Central memory CD4-positive, alpha-beta T cell (primary cell): ENCODE measurements at regions not wholly inside any gene's neighbourhood (a gene's known extent, or its start where the extent isn't known, plus 50 kb on each side); places are given as distances from the start of the nearest gene placed in this dataset.
"Not testable (repeated sequence)": the region's sequence is repeated elsewhere in the genome, so short reads cannot be mapped to it uniquely, and the experiment has no call there.

Source experiments
- DNase-seq: peaks from one replicate; pipeline ENCODE4 v3.0.0; 2022

DNA sequence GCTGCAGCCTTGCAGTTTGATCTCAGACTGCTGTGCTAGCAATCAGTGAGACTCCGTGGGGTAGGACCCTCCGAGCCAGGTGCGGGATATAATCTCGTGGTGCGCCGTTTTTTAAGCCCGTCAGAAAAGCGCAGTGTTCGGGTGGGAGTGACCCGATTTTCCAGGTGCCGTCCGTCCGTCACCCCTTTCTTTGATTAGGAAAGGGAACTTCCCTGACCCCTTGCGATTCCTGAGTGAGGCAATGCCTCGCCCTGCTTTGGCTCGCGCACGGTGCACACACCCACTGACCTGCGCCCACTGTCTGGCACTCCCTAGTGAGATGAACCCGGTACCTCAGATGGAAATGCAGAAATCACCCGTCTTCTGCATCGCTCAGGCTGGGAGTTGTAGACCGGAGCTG lies 203.2 kb downstream of the SNCAIP start:
- not testable (repeated sequence) for DNase-seq

DNA sequence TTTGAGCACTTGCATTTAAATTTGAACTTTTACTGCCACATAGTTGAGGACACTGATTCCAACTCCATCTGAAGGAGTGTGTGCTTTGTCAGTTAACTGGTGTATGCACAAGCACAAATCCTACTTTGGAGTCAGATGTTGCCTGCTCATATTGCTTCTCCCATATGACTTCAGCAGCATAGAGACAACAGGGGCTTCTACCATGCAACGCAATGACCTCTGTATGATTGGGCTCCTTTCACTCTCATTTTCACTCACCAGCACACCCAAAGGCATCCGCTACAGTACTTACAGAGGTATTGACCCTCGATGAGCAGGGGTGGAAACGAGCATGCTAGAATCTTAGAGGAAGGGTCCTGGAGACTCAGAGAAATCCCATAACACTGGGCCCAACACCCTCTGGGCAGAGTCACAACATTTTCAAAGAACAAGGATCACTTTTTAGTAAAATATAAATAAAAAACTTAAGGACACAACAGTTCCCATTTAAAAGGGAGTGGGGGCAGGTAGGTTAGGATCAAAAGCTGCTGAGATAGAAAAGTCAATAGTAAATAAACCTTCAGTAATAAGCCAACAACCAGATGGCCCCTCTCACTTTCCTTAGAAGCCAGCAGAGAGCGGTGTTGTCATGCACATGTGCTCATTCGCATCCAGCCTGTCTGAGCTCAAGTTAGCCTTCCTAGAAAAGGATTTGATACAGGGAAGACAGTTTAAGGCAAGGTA lies 203.8 kb downstream of the SNCAIP start:
- no peak for DNase-seq

GRCh38 chr5:122516432-122516743 lies 204.4 kb downstream of the SNCAIP start:
- no peak for DNase-seq

GRCh38 chr5:122517091-122517490 lies 205.1 kb downstream of the SNCAIP start:
- no peak for DNase-seq

DNA sequence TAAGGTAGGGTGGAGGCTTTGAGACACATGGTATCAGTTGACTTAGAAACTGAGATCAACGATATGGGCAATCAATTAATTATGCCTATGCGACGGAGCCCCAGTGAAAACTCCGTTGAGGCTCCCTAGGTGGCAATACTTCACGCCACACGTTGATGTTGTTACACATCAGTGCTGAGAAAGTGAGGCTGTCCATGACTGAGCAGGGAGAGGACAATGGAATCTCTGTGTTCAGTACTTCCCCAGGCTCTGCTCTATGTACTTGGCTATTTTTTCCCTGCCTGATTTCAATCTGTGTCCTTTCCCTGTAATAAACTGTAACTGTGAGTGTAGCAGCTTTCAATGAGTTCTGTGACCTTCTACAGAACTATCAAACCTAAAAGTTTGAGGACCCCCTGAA lies 211.7 kb downstream of the SNCAIP start:
- DNase-seq: no peak

- DNase-seq: no peak
Measured at GRCh38 chr5:122527547-122527946, 215.5 kb downstream of the SNCAIP start.

GRCh38 chr5:122532035-122532434 lies 220.0 kb downstream of the SNCAIP start:
- DNase-seq: no peak

DNA sequence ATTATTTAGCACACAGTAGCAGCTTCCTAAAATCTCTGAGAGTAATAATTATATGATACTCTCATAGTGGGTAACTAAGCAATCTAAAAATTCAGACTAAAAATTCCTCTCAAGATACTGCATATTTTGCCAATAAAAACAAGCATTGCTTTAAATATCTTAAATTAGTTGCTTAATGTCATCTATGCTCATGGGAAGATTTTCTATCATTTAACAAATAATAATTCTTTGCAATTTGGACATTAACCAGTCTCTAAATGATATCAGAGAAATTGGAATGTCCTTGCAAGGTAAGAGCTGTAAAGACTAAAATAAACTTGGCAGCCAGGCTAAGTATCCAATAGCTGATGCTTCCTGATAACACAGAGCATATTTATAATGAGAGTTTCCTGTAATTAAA lies 221.8 kb downstream of the SNCAIP start:
- no peak for DNase-seq

- no peak for DNase-seq
Measured at GRCh38 chr5:122534829-122535228, 222.8 kb downstream of the SNCAIP start.

DNA sequence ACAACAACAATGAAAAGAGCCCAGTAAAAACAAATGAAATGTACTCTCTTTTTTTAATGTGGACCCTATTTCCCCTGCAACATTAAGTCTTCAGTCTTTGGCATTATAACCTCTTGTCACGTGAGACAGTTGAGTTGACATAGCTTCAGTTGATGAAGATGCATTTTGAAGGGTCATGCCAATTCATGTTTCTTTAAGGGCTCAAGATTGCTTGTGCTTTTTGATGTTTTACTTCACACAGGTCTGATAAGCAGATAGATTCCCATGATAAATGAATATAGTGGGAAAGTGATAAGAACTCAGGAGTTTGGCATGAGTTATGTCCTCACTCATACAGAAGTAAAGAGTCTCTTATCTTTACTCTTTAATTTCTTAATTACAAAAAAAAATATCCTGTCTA lies 229.4 kb downstream of the SNCAIP start:
- DNase-seq: no peak

GRCh38 chr5:122545986-122546385 lies 228.9 kb upstream of the SNX2 start:
- no peak for DNase-seq

DNA sequence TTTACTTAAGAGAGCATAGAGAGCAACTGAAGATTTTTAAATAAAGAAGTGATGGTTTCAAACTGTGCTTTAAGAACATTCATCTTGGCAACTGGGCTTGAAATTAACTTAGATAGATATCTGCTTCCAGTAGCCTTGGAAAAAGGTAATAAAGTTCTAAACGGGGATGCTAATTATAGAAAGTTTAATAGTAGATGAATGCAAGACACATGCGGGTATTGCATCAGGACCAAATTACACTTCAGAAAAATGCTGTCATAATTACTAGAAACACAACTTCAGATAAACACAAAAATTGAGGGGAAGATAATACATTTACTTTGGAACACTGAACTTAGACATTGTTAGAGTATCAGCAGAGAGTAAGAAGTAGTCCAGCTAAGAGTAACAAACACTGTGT lies 227.7 kb upstream of the SNX2 start:
- DNase-seq: no peak

- no peak for DNase-seq
Measured at GRCh38 chr5:122547669-122548068, 227.2 kb upstream of the SNX2 start.

DNA sequence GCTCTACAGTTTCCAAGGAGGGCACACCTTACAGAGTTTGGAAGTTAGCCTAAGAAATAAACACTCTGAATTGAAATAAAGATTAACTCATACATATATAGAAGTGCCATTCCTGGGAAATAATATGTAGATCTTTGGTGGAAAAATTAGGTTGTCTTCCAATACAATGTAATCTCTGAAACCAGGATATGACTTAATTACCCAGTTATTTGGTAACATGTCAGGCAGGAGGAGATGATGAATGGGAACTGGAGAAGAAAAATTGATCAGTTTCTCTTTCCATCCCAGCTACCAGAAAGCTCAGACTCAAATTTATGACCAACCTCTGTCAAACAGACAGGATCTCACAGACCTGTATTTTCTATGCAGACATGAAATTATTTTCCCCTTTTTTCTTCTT lies 215.2 kb upstream of the SNX2 start:
- no peak for DNase-seq

DNA sequence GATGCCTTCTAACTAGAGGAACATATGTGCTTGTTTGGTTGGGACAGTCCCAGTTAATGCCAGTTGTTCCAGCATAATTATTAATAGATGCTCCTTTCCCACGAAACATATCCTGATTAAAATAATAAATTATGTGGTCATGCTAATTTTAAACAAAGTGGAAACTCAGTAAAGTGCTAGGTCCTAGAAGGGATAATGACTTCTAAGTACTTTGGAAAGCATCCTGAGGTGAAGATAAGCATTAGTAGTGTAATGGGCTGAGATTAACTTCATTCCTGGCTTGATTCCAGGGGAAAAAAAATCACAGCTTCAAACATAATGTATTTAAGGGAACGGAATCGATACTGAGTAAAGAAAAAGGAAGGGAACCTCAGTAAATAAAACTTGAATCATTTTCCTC lies 213.7 kb upstream of the SNX2 start:
- no peak for DNase-seq

- no peak for DNase-seq
Measured at GRCh38 chr5:122565331-122565730, 209.5 kb upstream of the SNX2 start.

GRCh38 chr5:122576256-122577016 lies 198.4 kb upstream of the SNX2 start:
- no peak for DNase-seq

DNA sequence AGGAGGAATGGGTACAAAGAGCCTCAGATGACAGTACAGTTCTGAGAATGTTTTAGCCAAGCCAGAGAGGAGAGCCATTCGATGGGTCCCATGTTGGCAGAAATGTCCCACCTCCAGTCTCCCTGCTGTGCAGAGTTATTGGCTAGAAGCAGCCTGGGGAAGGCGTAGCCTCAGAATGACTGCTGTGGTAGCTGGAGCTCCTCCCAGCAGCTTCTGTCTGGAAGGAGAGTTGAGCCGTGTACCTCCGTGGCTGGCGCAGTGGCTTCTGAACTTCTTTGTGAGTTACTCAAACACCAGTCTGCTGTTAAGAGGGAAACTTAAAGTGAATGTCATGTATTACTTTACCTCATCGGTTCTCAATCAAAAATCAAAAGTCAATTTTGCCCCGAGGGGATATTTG lies 193.3 kb upstream of the SNX2 start:
- DNase-seq: no peak

DNA sequence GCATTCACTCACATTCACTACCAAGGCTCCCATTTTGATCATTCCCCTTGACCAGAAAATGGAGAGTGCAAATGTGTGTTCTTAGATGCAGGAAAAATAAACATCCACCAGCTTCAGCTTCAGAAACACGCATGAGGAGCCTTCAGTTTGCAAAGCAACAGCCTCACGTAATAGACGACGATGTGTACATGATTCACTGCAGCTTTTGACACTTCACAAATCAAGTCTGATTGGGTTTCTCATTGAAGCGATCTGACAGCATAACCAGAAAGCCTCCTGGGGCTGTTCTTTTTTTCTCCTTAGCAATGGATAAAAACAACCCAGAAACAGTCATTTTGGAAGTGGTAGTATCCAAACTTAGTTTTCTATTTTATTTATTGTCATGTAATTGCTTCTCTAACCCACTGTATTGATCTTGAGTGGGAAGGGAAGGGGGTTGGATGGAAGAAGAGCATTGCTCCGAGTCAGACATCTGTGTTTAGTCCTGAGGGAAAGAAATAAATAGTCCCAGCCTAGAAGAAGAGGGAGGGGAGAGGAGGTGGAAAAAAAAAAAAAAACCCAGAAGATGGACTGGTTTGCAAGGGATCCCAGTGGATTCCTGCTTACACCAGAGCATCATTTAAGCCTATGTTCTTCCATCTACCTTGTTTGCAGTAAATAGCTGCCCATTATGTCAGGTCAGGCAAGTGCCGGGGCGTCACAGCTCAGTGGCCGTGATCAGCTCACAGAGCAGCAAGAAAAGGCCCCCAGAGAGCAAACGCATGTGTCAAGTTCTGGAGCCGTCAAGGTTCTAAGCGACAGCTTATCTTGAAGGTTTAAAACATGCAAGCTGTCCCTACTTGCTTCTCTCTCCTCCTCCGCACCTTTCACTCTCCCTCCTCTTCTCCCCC lies 190.2 kb upstream of the SNX2 start:
- no peak for DNase-seq

GRCh38 chr5:122585371-122585770 lies 189.5 kb upstream of the SNX2 start:
- DNase-seq: no peak

- DNase-seq: no peak
Measured at GRCh38 chr5:122586351-122586750, 188.5 kb upstream of the SNX2 start.

DNA sequence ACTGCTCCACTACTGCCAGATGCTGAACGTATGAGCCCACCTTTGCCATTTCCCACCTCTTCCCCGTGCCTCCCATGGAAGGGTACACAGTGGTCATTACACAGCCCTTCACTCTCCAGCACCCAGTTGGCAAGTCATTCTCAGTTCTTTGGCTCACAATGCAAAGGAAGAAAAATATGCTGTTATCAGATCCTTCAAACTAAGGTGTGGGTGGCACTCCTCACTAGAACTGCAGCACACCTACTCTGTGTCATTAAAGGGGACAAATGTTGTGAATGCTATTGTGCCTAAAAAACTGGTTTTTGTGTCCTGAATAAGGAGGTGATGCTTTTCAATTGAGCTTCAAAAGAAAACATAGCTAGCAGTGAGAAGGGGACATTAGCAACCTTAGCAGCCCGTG lies 183.1 kb upstream of the SNX2 start:
- no peak for DNase-seq

- no peak for DNase-seq
Measured at GRCh38 chr5:122599000-122599399, 175.9 kb upstream of the SNX2 start.

GRCh38 chr5:122600924-122601323 lies 174.0 kb upstream of the SNX2 start:
- no peak for DNase-seq
